ENCODE measurements at regions not wholly inside any gene's neighbourhood (a gene's known extent, or its start where the extent isn't known, plus 50 kb on each side); places are given as distances from the start of the nearest gene placed in this dataset.

DNA sequence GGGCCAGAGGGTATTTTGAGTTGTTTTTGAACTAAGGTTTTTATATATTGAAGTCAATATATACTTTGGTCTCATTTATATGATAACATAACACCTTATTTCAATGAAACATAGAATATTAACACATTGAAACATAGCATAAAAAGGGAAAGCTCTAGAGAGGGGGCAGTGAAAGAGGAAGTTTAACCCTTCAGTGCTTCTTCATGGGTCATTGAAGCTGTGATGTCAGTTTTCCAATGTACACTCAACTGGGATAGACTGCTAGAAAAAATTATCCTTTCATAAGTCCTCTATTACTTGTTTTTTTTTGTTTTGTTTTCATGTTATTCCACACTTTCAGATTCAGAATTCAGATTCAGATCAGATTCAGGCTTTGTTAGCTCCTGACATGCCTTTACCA lies 442.7 kb downstream of the EPHA5 start:
- TF ChIP-seq SUZ12 (IDR thresholded peaks at IDR 0.05) (no peak), TARDBP (IDR thresholded peaks at IDR 0.05) (no peak), L3MBTL2 (conservative IDR thresholded peaks at IDR 0.05) (no peak), NFRKB (IDR thresholded peaks at IDR 0.05) (no peak), FOXK2 (IDR thresholded peaks at IDR 0.05) (no peak), FOXA1 (IDR thresholded peaks at IDR 0.05) (no peak), BHLHE40 (IDR thresholded peaks at IDR 0.05; ENCODE audit: borderline replicate concordance) (no peak)
- TF ChIP-seq, protein P1, sequence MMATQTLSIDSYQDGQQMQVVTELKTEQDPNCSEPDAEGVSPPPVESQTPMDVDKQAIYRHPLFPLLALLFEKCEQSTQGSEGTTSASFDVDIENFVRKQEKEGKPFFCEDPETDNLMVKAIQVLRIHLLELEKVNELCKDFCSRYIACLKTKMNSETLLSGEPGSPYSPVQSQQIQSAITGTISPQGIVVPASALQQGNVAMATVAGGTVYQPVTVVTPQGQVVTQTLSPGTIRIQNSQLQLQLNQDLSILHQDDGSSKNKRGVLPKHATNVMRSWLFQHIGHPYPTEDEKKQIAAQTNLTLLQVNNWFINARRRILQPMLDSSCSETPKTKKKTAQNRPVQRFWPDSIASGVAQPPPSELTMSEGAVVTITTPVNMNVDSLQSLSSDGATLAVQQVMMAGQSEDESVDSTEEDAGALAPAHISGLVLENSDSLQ (IDR thresholded peaks at IDR 0.05), result no peak
